Keratinocyte (primary cell): ENCODE measurements at regions not wholly inside any gene's neighbourhood (a gene's known extent, or its start where the extent isn't known, plus 50 kb on each side); places are given as distances from the start of the nearest gene placed in this dataset.

Source experiments
- DNase-seq: peaks from one replicate; pipeline ENCODE4 v3.0.0-alpha.2; 2011; ENCODE audit warnings: low read depth, missing footprints, low spot score
- FAIRE-seq: peaks from 2 replicates; lab custom pipeline; 2011; peaks lifted over from hg19 to GRCh38; lab: Jason Lieb, UNC
- H2AFZ ChIP-seq: 2 replicates; pipeline ENCODE4 v1.6.0; 2012; ENCODE audit warnings: low read length, control low read depth, inconsistent platforms; ENCODE audit not compliant: control insufficient read depth
- H3K27ac ChIP-seq: 2 replicates; pipeline ENCODE4 v1.5.1; 2011; ENCODE audit warnings: low read length; ENCODE audit not compliant: control insufficient read depth, insufficient read depth
- H3K27me3 ChIP-seq: 3 replicates; pipeline ENCODE4 v1.6.0; 2011; ENCODE audit warnings: low read length; ENCODE audit not compliant: control insufficient read depth, insufficient read depth; ENCODE audit errors: extremely low read depth
- H3K36me3 ChIP-seq, 2 experiments: 2 replicates in 1 of 2; 3 replicates in 1 of 2; pipeline ENCODE4 v1.5.1; 2011; ENCODE audit warnings: low read length in 2 of 2, mild to moderate bottlenecking in 1 of 2; ENCODE audit not compliant: control insufficient read depth in 2 of 2, insufficient read depth in 2 of 2; ENCODE audit errors: extremely low read depth in 1 of 2
- H3K4me1 ChIP-seq: 3 replicates; pipeline ENCODE4 v1.5.1; 2011; ENCODE audit warnings: low read length; ENCODE audit not compliant: control insufficient read depth, insufficient read depth; ENCODE audit errors: extremely low read depth
- H3K4me2 ChIP-seq: 3 replicates; pipeline ENCODE4 v1.6.0; 2011; ENCODE audit warnings: low read depth, low read length; ENCODE audit not compliant: control insufficient read depth, insufficient read depth; ENCODE audit errors: extremely low read depth
- H3K4me3 ChIP-seq, 3 experiments: fragments of 200-600 bp in 1 of 3; sonication (generic) in 1 of 3; 2 replicates in 2 of 3; 3 replicates in 1 of 3; pipeline ENCODE4 v1.5.1; 2011 to 2016; ENCODE audit warnings: low read length in 3 of 3, mild to moderate bottlenecking in 3 of 3, control low read depth in 2 of 3, inconsistent platforms in 1 of 3, low read depth in 1 of 3, mixed read lengths in 1 of 3, mixed run types in 1 of 3, moderate library complexity in 1 of 3; ENCODE audit not compliant: control insufficient read depth in 2 of 3, insufficient read depth in 2 of 3; ENCODE audit errors: extremely low read depth in 1 of 3
- H3K79me2 ChIP-seq: 2 replicates; pipeline ENCODE4 v1.6.0; 2012; ENCODE audit warnings: low read length; ENCODE audit not compliant: control insufficient read depth, insufficient read depth
- H3K9ac ChIP-seq: 3 replicates; pipeline ENCODE4 v1.6.0; 2011; ENCODE audit warnings: low read length; ENCODE audit not compliant: control insufficient read depth, insufficient read depth; ENCODE audit errors: extremely low read depth
- H3K9me1 ChIP-seq: 3 replicates; pipeline ENCODE4 v1.6.0; 2011; ENCODE audit warnings: low read length; ENCODE audit not compliant: control insufficient read depth, insufficient read depth; ENCODE audit errors: extremely low read depth
- H3K9me3 ChIP-seq: 2 replicates; pipeline ENCODE4 v1.5.1; 2012; ENCODE audit warnings: low read depth, low read length; ENCODE audit not compliant: control insufficient read depth
- H4K20me1 ChIP-seq: 3 replicates; pipeline ENCODE4 v1.6.0; 2011; ENCODE audit warnings: low read length; ENCODE audit not compliant: control insufficient read depth, insufficient read depth; ENCODE audit errors: extremely low read depth
- EZH2 ChIP-seq: IDR thresholded peaks from one replicate; pipeline ENCODE4 v1.6.1; 2012; ENCODE audit warnings: inconsistent platforms, mild to moderate bottlenecking, low read length, moderate library complexity
- dilution Hi-C: fragments of 300-500 bp; cut with MboI; formaldehyde crosslinking; loops from one replicate; pipeline ENCODE4 v1.7.0; 2020; ENCODE audit warnings: low sequenced_read_pairs; ENCODE audit not compliant: extremely low pct_ligation_motif_present
- TF ChIP-seq, protein P1 (sequence below), 3 experiments: IDR thresholded peaks in 1 of 3; conservative IDR thresholded peaks in 1 of 3; optimal IDR thresholded peaks in 1 of 3; 2 replicates in 2 of 3; 3 replicates in 1 of 3; pipeline versions ENCODE3 to v1.5.1; 2011; ENCODE audit warnings: low read length in 3 of 3, mild to moderate bottlenecking in 3 of 3, moderate library complexity in 2 of 3, control low read depth in 1 of 3, inconsistent platforms in 1 of 3; ENCODE audit not compliant: insufficient read depth in 2 of 3; ENCODE audit errors: extremely low read depth in 1 of 3

DNA sequence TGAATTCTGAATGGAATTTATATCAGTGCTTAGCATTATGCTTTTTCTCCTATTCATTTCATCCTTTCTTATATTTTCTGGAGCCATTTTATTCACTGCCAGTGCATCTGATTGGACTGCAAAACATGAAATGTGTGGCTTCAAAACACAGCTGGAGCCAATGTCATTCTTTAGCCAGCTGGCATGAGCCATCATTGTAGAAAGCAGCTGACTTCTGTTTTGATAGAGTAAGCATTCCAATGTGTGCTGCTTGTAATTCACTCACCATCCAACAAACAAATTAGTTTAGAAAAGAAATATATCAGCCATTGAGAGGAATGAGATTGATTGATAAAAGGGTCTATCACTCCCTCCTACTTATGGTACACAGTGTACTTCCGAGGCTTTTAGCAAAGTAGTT, 2616.0 kb downstream of the ARAP2 start:
- DNase-seq (no peak), FAIRE-seq (no peak)
- Histone ChIP-seq H3K4me3 (no peak overlapping the region), H3K9ac (no peak overlapping the region), H3K4me1 (no peaks in the 10 kb centered on the region), H3K36me3 (no peaks in the 10 kb centered on the region), H3K79me2 (no peaks in the 10 kb centered on the region), H3K27me3 (no peaks in the 10 kb centered on the region), H3K9me1 (no peaks in the 10 kb centered on the region), H4K20me1 (no peaks in the 10 kb centered on the region), H3K4me2 (no peak overlapping the region), H3K27ac (no peak overlapping the region), H3K9me3 (no peaks in the 10 kb centered on the region), H2AFZ (no peak overlapping the region)
- TF ChIP-seq, protein P1, sequence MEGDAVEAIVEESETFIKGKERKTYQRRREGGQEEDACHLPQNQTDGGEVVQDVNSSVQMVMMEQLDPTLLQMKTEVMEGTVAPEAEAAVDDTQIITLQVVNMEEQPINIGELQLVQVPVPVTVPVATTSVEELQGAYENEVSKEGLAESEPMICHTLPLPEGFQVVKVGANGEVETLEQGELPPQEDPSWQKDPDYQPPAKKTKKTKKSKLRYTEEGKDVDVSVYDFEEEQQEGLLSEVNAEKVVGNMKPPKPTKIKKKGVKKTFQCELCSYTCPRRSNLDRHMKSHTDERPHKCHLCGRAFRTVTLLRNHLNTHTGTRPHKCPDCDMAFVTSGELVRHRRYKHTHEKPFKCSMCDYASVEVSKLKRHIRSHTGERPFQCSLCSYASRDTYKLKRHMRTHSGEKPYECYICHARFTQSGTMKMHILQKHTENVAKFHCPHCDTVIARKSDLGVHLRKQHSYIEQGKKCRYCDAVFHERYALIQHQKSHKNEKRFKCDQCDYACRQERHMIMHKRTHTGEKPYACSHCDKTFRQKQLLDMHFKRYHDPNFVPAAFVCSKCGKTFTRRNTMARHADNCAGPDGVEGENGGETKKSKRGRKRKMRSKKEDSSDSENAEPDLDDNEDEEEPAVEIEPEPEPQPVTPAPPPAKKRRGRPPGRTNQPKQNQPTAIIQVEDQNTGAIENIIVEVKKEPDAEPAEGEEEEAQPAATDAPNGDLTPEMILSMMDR (optimal IDR thresholded peaks at IDR 0.05 in 1 of 3, IDR thresholded peaks at IDR 0.05 in 1 of 3, conservative IDR thresholded peaks at IDR 0.05 in 1 of 3; ENCODE audit: extremely low read depth in 1 of 3, insufficient read depth in 2 of 3, low read length in 3 of 3) = no peak
- no peak for TF ChIP-seq EZH2
- dilution Hi-C loops = no loop called here

DNA sequence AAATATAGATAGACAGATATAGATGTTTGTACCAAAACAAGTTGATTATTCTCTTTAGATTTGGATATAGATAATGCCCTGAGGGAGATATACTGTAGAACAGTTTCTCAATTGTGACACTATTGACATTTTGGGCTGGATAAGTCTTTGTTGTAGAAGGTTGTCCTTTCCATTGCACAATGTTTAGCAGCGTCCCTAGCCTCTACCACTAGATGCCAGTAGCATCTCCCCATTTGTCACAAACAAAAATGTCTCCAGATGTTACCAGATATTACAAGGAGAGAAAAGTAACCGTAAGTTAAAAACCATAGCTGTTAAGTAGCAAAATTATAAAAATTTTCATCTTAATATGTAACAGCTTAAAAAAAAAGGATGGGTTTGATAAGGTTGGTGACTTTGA, 2595.3 kb downstream of the ARAP2 start:
- no peak overlapping the region for H3K4me3 ChIP-seq

More for the DNA sequence above, 2595.3 kb downstream of the ARAP2 start:
- Histone ChIP-seq H3K9me1 (no peaks in the 10 kb centered on the region), H4K20me1 (no peaks in the 10 kb centered on the region), H3K27ac (no peak overlapping the region), H3K79me2 (no peaks in the 10 kb centered on the region), H3K27me3 (no peaks in the 10 kb centered on the region), H2AFZ (no peak overlapping the region), H3K4me2 (no peak overlapping the region), H3K9me3 (no peaks in the 10 kb centered on the region), H3K4me1 (no peaks in the 10 kb centered on the region), H3K36me3 (no peaks in the 10 kb centered on the region), H3K9ac (no peak overlapping the region)
- dilution Hi-C loops = no loop called here
- TF ChIP-seq, protein P1 (optimal IDR thresholded peaks at IDR 0.05 in 1 of 3, IDR thresholded peaks at IDR 0.05 in 1 of 3, conservative IDR thresholded peaks at IDR 0.05 in 1 of 3; ENCODE audit: extremely low read depth in 1 of 3, insufficient read depth in 2 of 3, low read length in 3 of 3) = peak in 1 of 3 experiments; percentile 38
- no peak for TF ChIP-seq EZH2
- no peak for DNase-seq
- FAIRE-seq = no peak
